ENCODE measurements at regions not wholly inside any gene's neighbourhood (a gene's known extent, or its start where the extent isn't known, plus 50 kb on each side); places are given as distances from the start of the nearest gene placed in this dataset.

GRCh38 chr1:187236676-187237075 lies 407.9 kb downstream of the PLA2G4A start:
- no peak for DNase-seq

- no peak for DNase-seq
These were observed 408.8 kb downstream of the PLA2G4A start for GRCh38 chr1:187237542-187237941.

GRCh38 chr1:187241971-187242370 lies 413.2 kb downstream of the PLA2G4A start:
- no peak for DNase-seq

- no peak for DNase-seq
These were observed 415.9 kb downstream of the PLA2G4A start for GRCh38 chr1:187244623-187245022.

- DNase-seq, result no peak
These were observed 416.5 kb downstream of the PLA2G4A start for GRCh38 chr1:187245201-187245600.

- no peak for DNase-seq
These were observed 420.4 kb downstream of the PLA2G4A start for GRCh38 chr1:187249196-187249595.

GRCh38 chr1:187252923-187253322 lies 424.2 kb downstream of the PLA2G4A start:
- no peak for DNase-seq

GRCh38 chr1:187257476-187257875 lies 428.7 kb downstream of the PLA2G4A start:
- DNase-seq, result no peak

- no peak for DNase-seq
These were observed 432.9 kb downstream of the PLA2G4A start for GRCh38 chr1:187261637-187262036.

- DNase-seq, result no peak
These were observed 434.0 kb downstream of the PLA2G4A start for GRCh38 chr1:187262731-187263130.

- peak; percentile 18 for DNase-seq
These were observed 436.4 kb downstream of the PLA2G4A start for GRCh38 chr1:187264995-187265602.

GRCh38 chr1:187266051-187266450 lies 437.3 kb downstream of the PLA2G4A start:
- DNase-seq, result no peak

GRCh38 chr1:187267827-187268226 lies 439.1 kb downstream of the PLA2G4A start:
- no peak for DNase-seq

- no peak for DNase-seq
These were observed 441.5 kb downstream of the PLA2G4A start for GRCh38 chr1:187270256-187270655.

GRCh38 chr1:187275346-187275745 lies 446.6 kb downstream of the PLA2G4A start:
- no peak for DNase-seq

- no peak for DNase-seq
These were observed 447.3 kb downstream of the PLA2G4A start for GRCh38 chr1:187275985-187276575.

GRCh38 chr1:187276677-187277076 lies 447.9 kb downstream of the PLA2G4A start:
- DNase-seq, result no peak

- DNase-seq, result no peak
These were observed 451.3 kb downstream of the PLA2G4A start for GRCh38 chr1:187280031-187280430.

- DNase-seq, result no peak
These were observed 452.3 kb downstream of the PLA2G4A start for GRCh38 chr1:187281085-187281484.

- DNase-seq, result no peak
These were observed 455.2 kb downstream of the PLA2G4A start for GRCh38 chr1:187283984-187284383.

- DNase-seq, result no peak
These were observed 465.9 kb downstream of the PLA2G4A start for GRCh38 chr1:187294421-187295201.

- DNase-seq, result no peak
These were observed 471.3 kb downstream of the PLA2G4A start for GRCh38 chr1:187300081-187300480.

GRCh38 chr1:187306710-187307415 lies 478.1 kb downstream of the PLA2G4A start:
- DNase-seq, result no peak

All from skin of body (tissue), 1 donor.